GM12873 (cell line): ENCODE measurements at regions not wholly inside any gene's neighbourhood (a gene's known extent, or its start where the extent isn't known, plus 50 kb on each side); places are given as distances from the start of the nearest gene placed in this dataset.

ENCODE experiments used
- TF ChIP-seq, protein P1 (sequence below): IDR thresholded peaks from 2 replicates; pipeline ENCODE4 v1.5.1; 2012; ENCODE audit warnings: low read depth, mild to moderate bottlenecking, moderate library complexity, low read length, control low read depth; ENCODE audit not compliant: insufficient read depth; ENCODE audit errors: missing control alignments

DNA sequence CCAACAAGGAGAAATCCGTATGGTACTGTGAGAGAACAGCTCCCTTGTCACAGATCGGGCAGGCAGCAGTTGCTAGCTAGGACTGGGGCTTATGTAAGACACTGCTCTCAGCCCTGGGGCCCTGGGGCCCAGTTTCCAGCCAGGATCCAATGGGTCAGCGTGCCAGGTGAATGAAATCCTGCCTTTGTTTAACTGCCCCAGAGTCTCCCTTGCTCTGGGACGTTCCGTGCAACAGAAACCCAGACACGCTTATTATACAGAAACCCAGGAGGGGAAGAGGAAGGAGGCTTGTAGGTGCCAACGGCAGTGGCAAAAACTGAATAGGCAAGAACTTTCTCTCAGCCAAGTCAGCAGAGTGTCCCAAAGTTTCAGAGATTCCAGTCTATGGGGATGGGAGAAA lies 110.6 kb downstream of the DIO2 start:
- TF ChIP-seq, protein P1, sequence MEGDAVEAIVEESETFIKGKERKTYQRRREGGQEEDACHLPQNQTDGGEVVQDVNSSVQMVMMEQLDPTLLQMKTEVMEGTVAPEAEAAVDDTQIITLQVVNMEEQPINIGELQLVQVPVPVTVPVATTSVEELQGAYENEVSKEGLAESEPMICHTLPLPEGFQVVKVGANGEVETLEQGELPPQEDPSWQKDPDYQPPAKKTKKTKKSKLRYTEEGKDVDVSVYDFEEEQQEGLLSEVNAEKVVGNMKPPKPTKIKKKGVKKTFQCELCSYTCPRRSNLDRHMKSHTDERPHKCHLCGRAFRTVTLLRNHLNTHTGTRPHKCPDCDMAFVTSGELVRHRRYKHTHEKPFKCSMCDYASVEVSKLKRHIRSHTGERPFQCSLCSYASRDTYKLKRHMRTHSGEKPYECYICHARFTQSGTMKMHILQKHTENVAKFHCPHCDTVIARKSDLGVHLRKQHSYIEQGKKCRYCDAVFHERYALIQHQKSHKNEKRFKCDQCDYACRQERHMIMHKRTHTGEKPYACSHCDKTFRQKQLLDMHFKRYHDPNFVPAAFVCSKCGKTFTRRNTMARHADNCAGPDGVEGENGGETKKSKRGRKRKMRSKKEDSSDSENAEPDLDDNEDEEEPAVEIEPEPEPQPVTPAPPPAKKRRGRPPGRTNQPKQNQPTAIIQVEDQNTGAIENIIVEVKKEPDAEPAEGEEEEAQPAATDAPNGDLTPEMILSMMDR: no peak

DNA sequence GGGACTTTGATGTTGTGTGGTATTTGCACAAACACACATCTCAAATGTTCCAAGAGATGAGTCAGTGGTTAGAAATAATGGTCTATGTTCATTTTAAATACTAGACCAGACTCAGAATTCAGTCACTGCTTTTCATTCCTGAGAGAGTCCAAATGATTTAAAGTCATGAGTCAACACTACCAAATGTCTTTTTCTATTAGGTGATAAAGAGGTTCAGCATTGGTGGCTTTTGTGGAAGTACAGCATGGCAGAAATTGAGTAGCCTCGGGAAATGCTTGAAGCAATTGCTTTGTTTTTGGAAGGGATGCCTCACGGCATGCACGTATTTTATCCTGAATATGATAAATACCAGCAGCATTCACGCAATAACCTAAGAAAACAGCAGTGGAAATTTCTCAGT lies 115.7 kb downstream of the DIO2 start:
- TF ChIP-seq, protein P1: no peak

DNA sequence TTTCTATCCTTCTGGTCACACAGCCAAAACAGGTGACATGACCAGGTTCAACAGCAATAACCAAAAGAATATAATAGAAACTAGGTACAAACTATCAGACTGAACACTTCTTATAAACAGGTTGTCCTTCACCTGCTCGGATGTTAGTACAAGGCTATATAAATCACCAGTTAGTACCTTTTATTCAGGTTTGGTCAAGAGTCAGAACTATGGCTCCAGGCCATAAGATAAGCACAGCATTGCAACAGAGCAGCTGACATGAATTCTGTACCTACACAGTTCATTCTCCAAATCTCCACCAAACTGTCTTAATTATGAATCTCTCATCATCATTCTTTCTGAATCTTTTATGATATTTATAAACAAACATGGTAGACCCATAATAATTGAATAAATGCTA lies 123.9 kb downstream of the DIO2 start:
- TF ChIP-seq, protein P1: no peak

DNA sequence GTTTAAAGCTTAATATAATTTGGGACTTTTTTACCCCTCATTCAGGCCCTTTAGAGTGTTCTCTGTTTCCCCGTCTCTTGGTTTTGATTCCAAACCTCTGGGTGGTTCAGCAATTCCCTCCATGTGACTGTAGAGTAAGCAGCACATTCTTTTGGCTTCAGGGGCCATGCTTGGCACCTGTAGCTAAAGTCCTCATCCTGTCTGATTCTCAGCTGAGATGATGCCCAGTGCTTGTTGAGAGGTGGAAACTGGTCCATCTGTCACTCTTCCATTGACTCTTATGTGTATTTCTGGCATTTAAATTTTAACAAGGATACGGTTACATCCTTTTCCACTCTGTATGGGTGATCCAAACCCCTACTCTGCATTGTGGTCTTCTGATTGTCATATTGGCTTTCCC lies 127.1 kb downstream of the DIO2 start:
- TF ChIP-seq, protein P1: no peak

DNA sequence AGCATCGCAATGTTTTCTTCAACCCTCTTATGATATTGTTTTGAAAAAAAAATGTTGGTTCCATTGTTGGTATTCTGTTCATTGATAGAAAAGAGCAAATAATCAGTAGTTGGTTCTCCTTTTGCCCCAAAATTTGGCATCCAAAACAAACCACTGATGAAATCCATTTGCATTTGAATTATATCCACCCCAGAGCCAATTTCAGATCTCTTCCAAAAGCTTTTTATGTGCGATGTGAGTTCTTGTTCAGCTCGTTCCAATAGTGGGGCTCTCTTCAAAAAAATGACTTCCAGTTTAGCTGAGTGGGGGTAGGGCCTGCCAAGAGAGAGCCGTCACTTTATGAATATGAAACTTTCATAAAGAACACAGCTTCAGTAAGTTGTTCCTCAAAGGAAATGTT lies 130.7 kb downstream of the DIO2 start:
- TF ChIP-seq, protein P1: no peak

DNA sequence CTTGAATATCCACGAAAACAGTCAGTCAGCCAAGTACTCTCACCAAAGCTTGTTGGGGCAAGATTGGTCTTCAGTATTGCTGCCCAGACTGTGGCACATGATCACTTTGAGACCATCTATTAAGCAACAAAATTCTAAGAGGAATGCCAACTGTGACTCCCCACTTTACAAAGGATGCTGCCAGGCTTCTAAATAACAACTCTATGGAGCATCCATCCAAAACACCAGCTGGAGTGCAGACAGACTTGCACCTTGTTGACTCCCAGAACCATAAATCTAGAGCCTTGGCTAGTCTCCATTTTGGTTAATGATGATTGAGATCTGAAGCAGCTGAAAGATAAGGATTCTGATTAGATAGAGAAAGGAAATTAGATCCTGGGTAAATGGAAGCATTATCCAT lies 132.8 kb downstream of the DIO2 start:
- TF ChIP-seq, protein P1: no peak

DNA sequence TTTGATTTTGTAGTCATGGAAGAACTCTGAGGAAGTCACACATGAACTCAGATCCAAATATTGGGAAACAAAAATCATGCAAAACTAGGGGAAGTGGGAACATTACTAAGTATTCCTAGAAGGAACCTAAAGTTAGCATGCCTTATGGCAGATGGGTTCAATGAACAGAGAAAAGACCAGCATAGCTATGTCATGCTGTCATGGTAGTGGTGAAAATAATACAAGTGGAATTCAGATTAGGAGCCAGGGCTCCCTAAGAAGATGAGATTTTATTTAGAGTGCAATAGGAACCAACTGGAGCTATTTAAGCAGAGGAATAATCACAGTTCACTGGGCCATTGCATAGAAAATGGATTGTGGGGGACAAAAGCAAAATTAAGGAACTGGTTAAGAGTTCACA lies 134.0 kb downstream of the DIO2 start:
- TF ChIP-seq, protein P1: no peak
